Activated T-cell treated with anti-CD3 and anti-CD28 coated beads, Interleukin-2, amount 50 U/mL, for 48 hours (primary cell): ENCODE measurements at regions not wholly inside any gene's neighbourhood (a gene's known extent, or its start where the extent isn't known, plus 50 kb on each side); places are given as distances from the start of the nearest gene placed in this dataset.

ENCODE experiments used
- DNase-seq, 2 experiments: peaks; one replicate each; pipeline ENCODE4 v3.0.0-alpha.2; 2020

DNA sequence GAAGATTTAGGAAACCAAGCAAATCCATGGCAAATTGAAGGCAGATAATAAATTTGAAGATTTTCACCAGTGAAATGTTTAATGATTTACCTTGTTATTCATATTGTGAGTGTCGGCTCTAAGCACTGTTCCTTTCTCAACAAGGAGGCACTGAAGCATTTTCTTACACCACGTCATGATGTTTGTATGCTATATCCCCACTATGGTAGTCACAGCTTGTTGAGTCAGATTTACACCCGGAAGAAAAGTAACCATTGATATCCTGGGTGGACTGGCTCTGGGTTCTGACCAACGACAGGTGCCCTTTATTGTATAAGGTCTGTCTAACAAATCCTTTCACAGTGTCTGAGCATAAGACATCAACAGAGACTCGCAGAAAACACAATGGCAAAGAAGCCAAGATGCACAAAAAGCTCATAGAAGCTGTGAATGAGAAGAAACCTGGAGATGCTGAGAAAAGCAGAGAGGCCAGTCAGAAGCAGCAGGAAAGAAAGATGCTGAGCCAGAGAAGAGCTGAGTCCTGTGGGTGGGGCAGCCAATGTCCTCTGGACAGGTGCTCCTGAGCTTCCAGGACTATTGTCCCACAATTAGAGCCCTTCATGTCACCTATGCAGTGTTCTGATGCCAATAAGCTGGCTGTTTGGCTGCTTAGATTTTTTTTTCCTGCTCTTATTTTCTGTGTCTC lies 49.7 kb upstream of the ARHGAP5 start:
- DNase-seq = no peak
